ENCODE measurements at regions not wholly inside any gene's neighbourhood (a gene's known extent, or its start where the extent isn't known, plus 50 kb on each side); places are given as distances from the start of the nearest gene placed in this dataset.

- DNase-seq (ENCODE audit: low spot score): no peak
Measured at GRCh38 chr10:78274491-78274890, 240.8 kb downstream of the RPS24 start.

GRCh38 chr10:78276139-78276538 lies 242.5 kb downstream of the RPS24 start:
- no peak for DNase-seq (ENCODE audit: low spot score)

DNA sequence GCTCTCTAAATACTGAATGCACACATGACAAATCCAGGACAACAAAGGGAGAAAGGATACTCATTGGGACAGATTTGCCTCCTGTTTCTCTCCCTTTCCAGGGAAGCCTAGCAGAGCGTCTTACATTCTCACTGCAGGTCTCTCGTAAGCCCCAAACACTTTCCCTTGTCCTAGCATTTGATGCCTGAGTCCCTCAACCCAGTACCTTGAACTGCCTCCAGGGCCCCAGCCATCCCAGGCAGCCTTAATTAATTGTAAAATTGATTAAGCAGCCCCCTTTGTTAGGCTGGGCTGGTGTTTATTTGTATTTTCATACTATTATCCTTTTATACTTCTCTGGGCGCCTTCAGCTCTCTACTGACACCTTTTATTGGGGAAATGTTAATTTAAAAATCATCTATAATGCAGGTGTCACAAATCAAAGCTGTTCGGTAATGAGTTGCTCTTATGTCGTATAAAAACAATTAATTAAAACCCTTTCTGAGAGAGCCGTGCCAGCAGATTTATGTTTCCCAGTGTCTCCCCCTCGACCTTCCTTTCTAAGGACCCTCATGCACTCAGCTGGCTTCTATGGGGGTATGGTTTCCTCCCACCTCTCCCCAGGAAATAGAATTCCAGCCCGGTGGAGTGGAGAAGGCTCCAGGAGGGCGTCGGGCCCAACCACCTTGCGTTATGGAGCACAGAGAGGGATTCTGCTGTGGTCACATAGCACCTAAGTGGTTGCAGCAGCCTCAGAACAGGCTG lies 243.8 kb downstream of the RPS24 start:
- DNase-seq (ENCODE audit: low spot score): no peak

- no peak for DNase-seq (ENCODE audit: low spot score)
Measured at GRCh38 chr10:78278058-78278404, 244.4 kb downstream of the RPS24 start.

GRCh38 chr10:78279756-78280155 lies 246.1 kb downstream of the RPS24 start:
- DNase-seq (ENCODE audit: low spot score): no peak

- DNase-seq (ENCODE audit: low spot score): no peak
Measured at GRCh38 chr10:78280604-78281003, 246.9 kb downstream of the RPS24 start.

DNA sequence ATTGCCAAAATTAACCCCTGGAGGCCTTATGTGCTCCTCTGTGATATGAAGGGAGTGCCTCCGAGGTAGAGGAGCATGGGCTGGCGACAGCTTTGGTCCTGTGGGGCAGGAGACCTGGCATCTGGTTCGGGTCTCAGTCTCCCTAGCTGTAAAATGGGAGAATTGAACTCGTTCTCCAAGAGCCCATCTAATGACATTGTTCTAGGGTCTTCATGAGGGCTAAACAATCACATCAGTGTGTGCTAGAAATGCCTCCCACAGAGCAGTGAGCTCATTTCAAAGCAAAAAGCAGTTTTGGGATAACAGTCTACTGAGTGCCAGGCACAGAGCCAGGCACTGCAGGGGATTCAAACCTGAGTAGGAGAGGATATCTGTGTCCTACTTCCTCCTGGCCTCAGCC lies 248.0 kb downstream of the RPS24 start:
- DNase-seq (ENCODE audit: low spot score): no peak

DNA sequence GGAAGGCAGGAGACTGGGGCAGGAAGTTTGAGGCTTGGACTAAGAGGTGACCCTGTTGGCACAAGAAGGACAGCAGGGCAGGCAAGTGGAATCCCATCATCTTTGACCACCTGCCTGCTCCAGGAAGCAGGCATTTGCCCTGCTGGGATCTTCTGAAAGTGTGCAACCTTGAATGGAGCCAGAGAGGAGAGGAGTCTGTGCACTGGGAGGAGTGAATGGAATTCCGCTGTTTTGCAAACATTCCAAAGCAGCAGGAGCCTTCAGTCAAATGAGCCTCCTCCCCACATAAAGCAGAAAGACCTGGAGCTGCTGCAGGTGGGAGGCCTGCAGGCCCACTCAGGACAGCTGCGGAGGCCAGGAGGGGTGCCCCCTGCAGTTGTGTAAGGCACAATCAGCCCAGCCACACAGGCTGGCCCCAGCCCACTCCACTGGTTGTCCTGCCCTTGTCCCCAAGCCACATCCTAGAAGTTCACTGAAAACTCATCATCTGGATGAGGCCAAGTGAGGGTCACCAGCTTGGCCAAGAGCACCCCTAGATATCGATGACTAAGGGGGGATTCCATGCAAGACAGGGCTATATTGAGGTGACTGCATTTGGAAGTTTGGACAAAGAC lies 249.5 kb downstream of the RPS24 start:
- DNase-seq (ENCODE audit: low spot score): no peak

DNA sequence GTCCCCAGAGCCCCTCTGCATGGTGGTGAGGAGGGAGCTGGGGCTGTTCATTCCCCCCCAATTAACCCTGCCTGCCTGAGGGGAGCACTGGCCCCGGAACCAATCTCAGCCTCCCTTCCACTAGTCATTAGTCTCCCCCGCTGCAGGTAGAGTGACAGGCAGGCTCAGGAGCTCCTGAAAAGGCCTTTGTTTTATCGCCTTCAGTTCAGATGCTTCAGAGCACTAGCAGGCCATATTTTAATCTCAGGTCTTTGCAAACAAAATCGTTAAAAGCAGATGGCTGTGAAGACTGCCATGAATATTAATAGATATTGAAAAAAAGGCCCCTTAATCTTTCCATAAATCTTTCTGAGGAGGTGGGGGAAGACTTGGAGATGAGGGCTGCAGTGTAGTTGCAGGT lies 250.7 kb downstream of the RPS24 start:
- no peak for DNase-seq (ENCODE audit: low spot score)

DNA sequence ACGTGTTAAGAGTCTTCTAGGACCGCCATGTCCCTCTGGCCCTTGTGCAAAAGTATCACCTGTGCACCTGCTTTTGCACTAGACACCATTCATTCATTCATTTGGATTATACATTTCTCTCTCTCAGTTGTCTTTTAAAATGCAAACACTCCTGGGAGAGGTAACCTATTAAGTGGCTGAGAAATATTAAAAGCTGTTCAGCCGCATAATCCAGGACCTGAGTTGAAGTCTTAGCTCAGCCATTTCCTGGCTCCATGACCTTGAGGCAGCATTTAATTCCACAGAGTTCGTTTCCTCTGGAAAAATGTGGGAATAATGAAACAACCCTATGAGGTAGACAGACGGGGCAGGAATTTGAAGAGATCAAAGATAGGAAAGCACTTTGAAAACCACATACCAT lies 251.6 kb downstream of the RPS24 start:
- no peak for DNase-seq (ENCODE audit: low spot score)

GRCh38 chr10:78286186-78286585 lies 252.5 kb downstream of the RPS24 start:
- DNase-seq (ENCODE audit: low spot score): no peak

- no peak for DNase-seq (ENCODE audit: low spot score)
Measured at GRCh38 chr10:78286668-78287067, 253.0 kb downstream of the RPS24 start.

- DNase-seq (ENCODE audit: low spot score): no peak
Measured at GRCh38 chr10:78287618-78288017, 254.0 kb downstream of the RPS24 start.

GRCh38 chr10:78288663-78289062 lies 255.0 kb downstream of the RPS24 start:
- DNase-seq (ENCODE audit: low spot score): no peak

- DNase-seq (ENCODE audit: low spot score): no peak
Measured at GRCh38 chr10:78290131-78290750, 256.6 kb downstream of the RPS24 start.

GRCh38 chr10:78291722-78292121 lies 258.1 kb downstream of the RPS24 start:
- DNase-seq (ENCODE audit: low spot score): no peak

- DNase-seq (ENCODE audit: low spot score): no peak
Measured at GRCh38 chr10:78292250-78292981, 258.8 kb downstream of the RPS24 start.

DNA sequence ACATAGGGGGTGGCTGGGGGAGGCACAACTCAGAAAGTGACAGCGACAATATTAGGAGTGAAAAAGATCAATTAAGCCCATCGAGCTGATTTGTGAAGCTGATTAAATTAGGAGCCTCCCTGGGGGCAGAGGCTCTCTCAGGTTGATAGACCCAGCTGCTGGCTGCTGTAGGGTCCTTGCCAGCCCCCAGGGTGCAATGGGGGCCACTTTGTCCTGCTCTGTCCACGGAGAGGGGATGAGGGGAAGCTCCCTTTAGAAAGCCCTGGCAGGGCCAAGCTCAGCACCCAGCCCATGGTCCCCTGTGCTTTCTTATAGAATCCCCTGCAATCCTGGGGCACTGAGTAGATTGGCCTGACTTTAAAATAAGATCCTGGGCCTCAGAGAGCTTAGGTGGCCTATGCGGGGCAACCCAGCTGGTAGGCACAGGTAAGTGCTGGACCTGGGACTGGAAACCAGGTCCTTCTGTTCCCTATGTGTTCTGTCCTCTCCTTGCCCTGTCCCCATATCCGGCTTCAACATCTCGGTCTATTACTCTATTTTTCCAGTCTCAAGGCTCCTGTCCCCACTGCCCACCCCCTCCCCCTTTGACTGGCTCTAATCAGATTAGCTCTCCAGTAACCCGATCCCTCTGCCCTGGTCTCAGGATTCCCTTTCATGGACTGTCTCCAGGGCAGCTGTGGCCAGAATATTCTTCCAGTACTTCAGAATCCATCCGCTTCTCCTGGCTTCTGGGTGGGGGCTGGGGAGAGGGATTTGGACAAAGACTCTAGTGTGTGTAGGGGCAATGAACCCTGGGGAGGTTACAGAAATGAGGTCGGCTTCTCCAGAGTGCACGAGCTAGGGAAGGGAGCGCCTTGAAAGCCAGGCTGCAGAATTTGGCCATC lies 259.6 kb downstream of the RPS24 start:
- no peak for DNase-seq (ENCODE audit: low spot score)

GRCh38 chr10:78295242-78295641 lies 261.6 kb downstream of the RPS24 start:
- DNase-seq (ENCODE audit: low spot score): no peak

DNA sequence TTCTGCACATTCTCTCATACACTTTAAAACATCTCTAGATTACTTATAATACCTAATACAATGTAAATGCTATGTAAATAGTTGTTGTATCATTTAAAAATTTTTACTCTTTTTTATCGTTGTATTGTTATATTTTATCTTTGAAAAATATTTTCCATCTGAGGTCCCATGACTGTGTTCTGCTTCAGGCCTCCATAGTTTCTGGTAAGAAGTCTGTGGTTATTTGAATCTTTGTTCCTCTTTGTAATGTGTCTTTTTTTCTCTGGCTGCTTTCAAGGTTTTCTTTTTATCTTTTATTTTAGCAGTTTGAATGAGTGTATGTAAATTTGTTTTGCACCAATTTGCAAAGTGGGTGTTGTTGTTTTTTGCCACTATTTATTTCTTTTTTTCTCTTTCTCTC lies 263.1 kb downstream of the RPS24 start:
- no peak for DNase-seq (ENCODE audit: low spot score)

DNA sequence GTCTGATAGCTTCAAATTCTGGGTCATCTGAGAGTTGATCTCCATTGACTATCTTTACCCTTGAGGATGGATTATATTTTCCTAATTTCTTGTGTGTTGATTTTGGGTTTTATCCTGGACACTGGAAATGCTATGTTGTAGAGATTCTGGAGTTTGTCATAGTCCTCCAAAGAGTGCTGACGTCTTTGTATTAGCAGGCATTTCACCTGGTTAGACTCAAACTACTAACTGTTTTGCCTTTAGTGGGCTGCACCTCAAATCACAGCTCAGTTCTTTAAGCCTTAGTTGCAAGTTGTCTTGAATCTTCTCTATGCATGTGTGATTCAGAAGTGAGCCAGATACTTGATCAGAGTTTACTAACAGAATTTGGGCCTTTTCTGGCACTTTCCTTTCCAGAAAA lies 264.3 kb downstream of the RPS24 start:
- no peak for DNase-seq (ENCODE audit: low spot score)

- no peak for DNase-seq (ENCODE audit: low spot score)
Measured at GRCh38 chr10:78298835-78299234, 265.2 kb downstream of the RPS24 start.
